PC-9 (cell line): ENCODE measurements at regions not wholly inside any gene's neighbourhood (a gene's known extent, or its start where the extent isn't known, plus 50 kb on each side); places are given as distances from the start of the nearest gene placed in this dataset.

Source experiments
- CTCF ChIP-seq: fragments of 200-600 bp; sonication (generic); conservative IDR thresholded peaks from 2 replicates; pipeline ENCODE4 v1.6.1; 2017; ENCODE audit warnings: mixed run types, antibody characterized with exemption, mild to moderate bottlenecking, moderate library complexity
- EZH2 ChIP-seq: fragments of 200-600 bp; sonication (generic); IDR thresholded peaks from 2 replicates; pipeline ENCODE4 v1.8.0; 2017; ENCODE audit warnings: antibody characterized with exemption, low read depth

GRCh38 chr5:90047113-90047512 lies 362.4 kb downstream of the CETN3 start:
- TF ChIP-seq CTCF (no peak), EZH2 (no peak)
